ENCODE measurements at regions not wholly inside any gene's neighbourhood (a gene's known extent, or its start where the extent isn't known, plus 50 kb on each side); places are given as distances from the start of the nearest gene placed in this dataset.
"Not testable (repeated sequence)": the region's sequence is repeated elsewhere in the genome, so short reads cannot be mapped to it uniquely, and the experiment has no call there.

- TF ChIP-seq CTCF (IDR thresholded peaks at IDR 0.05; ENCODE audit: insufficient read depth, low read depth, low read length); EZH2 (IDR thresholded peaks at IDR 0.05; ENCODE audit: insufficient read depth, low read length): not testable (repeated sequence)
Observed at GRCh38 chr6:27585316-27585715, 112.4 kb upstream of the ZNF184 start.

All from astrocyte (in vitro differentiated cells and primary cell).